PC-3 (cell line): ENCODE measurements at regions not wholly inside any gene's neighbourhood (a gene's known extent, or its start where the extent isn't known, plus 50 kb on each side); places are given as distances from the start of the nearest gene placed in this dataset.

Experiments used
- EZH2 ChIP-seq: fragments of 300-600 bp; sonication (generic); IDR thresholded peaks from one replicate; pipeline ENCODE4 v1.6.1; 2017; ENCODE audit warnings: antibody characterized with exemption, mild to moderate bottlenecking, low read length; ENCODE audit not compliant: unreplicated experiment
- TF ChIP-seq, protein P1 (sequence below): fragments of 300-600 bp; sonication (generic); conservative IDR thresholded peaks from 2 replicates; pipeline ENCODE4 v1.5.1; 2017; ENCODE audit warnings: antibody characterized with exemption, low read depth, mild to moderate bottlenecking, low read length

DNA sequence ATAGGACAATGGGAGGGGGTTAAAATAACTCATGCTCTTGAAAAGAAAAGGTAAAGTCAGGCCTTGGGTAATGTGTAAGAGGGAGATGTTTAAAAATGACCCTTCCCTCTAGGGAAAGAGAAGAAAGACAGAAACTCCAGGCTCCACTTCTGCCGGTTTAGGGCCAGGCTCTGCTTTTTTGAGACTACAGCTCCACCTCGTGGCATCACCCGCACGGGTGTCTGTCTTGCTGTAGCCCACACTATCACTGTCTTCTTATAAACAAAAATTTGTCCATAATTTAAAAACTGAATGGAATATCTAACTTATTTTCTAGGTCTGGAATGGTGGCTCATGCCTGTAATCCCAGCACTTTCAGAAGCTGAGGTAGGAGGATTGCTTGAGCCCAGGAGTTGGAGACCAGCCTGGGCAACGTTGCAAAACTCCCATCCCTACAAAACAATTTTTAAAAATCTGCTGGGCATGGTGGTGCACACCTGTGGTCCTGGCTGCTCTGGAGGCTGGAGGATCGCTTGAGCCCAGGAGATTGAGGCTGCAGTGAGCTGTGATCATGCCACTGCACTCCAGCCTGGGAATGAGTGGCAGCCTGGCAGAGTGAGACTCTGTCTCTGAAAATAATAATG is 65.1 kb upstream of the GTF3A start:
- TF ChIP-seq, protein P1, sequence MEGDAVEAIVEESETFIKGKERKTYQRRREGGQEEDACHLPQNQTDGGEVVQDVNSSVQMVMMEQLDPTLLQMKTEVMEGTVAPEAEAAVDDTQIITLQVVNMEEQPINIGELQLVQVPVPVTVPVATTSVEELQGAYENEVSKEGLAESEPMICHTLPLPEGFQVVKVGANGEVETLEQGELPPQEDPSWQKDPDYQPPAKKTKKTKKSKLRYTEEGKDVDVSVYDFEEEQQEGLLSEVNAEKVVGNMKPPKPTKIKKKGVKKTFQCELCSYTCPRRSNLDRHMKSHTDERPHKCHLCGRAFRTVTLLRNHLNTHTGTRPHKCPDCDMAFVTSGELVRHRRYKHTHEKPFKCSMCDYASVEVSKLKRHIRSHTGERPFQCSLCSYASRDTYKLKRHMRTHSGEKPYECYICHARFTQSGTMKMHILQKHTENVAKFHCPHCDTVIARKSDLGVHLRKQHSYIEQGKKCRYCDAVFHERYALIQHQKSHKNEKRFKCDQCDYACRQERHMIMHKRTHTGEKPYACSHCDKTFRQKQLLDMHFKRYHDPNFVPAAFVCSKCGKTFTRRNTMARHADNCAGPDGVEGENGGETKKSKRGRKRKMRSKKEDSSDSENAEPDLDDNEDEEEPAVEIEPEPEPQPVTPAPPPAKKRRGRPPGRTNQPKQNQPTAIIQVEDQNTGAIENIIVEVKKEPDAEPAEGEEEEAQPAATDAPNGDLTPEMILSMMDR, result peak; percentile 87
- no peak for TF ChIP-seq EZH2
